ENCODE measurements at regions not wholly inside any gene's neighbourhood (a gene's known extent, or its start where the extent isn't known, plus 50 kb on each side); places are given as distances from the start of the nearest gene placed in this dataset.

- TF ChIP-seq POLR2A (IDR thresholded peaks at IDR 0.05), result no peak
- TF ChIP-seq EP300 (IDR thresholded peaks at IDR 0.05), result no peak
- no peak for TF ChIP-seq CTCF (IDR thresholded peaks at IDR 0.05)
These were observed 80.7 kb downstream of the ING1 start for GRCh38 chr13:110794209-110794608.

All from tibial nerve (tissue), 4 donors.